ENCODE measurements at regions not wholly inside any gene's neighbourhood (a gene's known extent, or its start where the extent isn't known, plus 50 kb on each side); places are given as distances from the start of the nearest gene placed in this dataset.

GRCh38 chr19:31979362-31979761 is 366.0 kb upstream of the ZNF507 start:
- DNase-seq (ENCODE audit: low read depth in 2 of 2), result no peak

- DNase-seq (ENCODE audit: low read depth in 2 of 2), result no peak
Observed at GRCh38 chr19:31979949-31980670, 365.3 kb upstream of the ZNF507 start.

DNA sequence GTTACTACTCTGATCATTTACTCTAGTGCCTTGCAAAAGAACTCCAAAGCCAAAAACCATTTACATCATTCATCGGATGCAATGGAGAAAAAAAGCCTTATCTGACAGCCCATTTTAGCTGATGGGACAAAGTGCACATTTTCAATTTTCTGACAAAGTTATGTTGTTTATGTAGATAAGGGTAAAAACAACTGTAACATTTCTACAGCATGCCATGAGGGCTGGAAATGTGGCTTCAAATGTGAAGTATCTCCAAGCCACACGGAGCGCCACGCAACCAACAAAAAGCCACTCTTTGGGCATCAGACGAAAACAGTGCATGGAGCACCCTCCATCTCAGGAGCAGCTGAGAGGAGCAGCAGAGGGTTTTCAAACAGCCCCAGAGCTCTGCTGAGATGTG is 364.6 kb upstream of the ZNF507 start:
- DNase-seq (ENCODE audit: low read depth in 2 of 2), result no peak

GRCh38 chr19:31981545-31981944 is 363.9 kb upstream of the ZNF507 start:
- DNase-seq (ENCODE audit: low read depth in 2 of 2), result no peak

DNA sequence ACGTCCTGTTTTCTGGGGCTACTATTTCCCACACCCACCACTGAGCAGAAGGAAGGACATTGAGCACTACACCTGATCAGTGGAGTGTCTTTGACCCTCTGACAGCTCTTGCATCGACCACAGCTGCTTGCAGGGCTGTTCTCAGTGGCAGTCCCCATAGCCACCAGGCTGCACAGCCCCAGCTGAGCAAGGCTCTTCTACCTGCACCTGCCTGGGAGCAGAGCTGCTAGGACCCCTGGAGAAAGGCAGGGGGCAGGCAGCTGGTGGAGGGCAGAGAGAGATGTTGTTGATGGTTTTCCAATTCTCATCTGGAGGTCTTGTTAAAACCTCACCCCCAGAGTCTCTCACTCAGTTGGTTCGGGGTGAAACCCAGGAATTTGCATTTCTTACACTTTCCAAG is 361.8 kb upstream of the ZNF507 start:
- DNase-seq (ENCODE audit: low read depth in 2 of 2), result no peak

- DNase-seq (ENCODE audit: low read depth in 2 of 2), result no peak
Observed at GRCh38 chr19:31985001-31985605, 360.3 kb upstream of the ZNF507 start.

DNA sequence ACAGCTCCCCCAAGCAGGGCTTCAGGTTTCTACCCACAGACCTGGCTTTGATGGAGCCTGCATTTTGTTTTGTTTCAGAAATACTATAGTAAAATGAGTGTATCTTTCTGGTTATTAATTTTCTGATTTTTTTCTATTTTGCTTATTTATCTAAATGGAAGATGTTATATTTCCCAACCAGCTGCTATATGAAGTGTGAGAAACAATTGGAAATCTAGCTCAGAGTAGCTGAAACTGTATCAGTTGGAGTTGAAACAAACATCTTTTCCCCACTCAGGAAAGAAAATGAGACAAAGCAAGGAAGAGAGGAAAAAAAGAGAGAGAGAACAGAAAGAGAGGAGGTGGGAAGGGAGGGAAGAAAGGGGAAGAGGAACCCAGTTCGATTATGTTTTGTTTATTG is 358.5 kb upstream of the ZNF507 start:
- no peak for DNase-seq (ENCODE audit: low read depth in 2 of 2)

DNA sequence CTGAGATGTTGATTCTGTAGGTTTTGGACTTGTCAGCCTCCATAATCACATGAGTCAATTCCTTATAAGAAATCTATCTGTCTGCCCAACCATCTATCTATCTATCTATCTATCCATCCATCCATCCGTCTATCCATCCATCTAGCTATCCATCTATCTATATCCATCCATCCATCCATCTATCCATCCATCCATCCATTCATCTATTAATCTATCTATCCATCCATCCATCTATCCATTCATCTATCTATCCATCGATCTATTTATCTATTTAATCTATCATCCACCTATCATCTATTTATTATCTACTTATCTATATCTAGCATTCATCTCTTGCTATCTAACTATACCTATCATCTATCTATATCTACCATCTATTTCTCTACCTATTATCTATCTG is 357.2 kb upstream of the ZNF507 start:
- DNase-seq (ENCODE audit: low read depth in 2 of 2), result no peak

GRCh38 chr19:31991984-31992655 is 353.3 kb upstream of the ZNF507 start:
- DNase-seq (ENCODE audit: low read depth in 2 of 2), result no peak

DNA sequence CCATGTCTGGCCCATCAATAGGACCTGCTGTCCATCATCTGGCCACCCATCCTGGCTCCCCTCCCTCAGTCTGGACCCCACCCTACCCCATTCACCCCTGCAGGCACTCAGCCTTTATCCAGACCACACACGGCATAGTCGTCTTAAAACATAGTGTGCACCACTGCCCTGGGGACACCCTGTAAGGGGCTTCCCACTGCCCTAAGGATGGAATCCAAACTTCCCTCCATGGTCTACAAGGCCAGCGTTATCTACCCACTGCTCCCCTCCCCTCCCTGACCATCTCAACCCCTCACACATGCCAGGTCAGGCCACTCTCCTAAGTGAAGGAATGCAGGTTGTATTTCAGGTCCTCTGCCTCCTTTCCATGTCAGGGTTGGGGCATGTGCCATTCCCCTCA is 352.7 kb upstream of the ZNF507 start:
- no peak for DNase-seq (ENCODE audit: low read depth in 2 of 2)

GRCh38 chr19:31995546-31995945 is 349.9 kb upstream of the ZNF507 start:
- DNase-seq (ENCODE audit: low read depth in 2 of 2), result no peak

GRCh38 chr19:32010071-32010470 is 335.3 kb upstream of the ZNF507 start:
- no peak for DNase-seq (ENCODE audit: low read depth in 2 of 2)

DNA sequence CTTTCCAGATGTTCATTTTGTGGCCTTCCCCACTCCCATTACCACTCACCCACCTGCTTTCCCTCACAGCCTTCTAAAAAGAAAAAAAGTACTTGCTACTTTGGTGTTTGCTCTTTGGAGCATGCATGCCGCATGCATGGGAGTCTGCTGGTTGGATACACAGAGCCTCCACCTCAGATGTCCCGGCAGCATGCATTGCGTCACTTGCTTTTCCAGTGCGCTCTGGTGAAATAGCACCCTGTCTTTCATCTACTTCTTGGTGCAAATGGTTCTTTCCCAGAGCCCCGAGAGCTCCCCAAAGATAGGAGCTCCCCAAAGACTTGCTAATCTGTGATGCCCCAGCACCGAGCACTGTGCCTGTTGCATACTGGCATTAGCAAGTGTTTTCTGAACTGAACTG is 333.2 kb upstream of the ZNF507 start:
- no peak for DNase-seq (ENCODE audit: low read depth in 2 of 2)

DNA sequence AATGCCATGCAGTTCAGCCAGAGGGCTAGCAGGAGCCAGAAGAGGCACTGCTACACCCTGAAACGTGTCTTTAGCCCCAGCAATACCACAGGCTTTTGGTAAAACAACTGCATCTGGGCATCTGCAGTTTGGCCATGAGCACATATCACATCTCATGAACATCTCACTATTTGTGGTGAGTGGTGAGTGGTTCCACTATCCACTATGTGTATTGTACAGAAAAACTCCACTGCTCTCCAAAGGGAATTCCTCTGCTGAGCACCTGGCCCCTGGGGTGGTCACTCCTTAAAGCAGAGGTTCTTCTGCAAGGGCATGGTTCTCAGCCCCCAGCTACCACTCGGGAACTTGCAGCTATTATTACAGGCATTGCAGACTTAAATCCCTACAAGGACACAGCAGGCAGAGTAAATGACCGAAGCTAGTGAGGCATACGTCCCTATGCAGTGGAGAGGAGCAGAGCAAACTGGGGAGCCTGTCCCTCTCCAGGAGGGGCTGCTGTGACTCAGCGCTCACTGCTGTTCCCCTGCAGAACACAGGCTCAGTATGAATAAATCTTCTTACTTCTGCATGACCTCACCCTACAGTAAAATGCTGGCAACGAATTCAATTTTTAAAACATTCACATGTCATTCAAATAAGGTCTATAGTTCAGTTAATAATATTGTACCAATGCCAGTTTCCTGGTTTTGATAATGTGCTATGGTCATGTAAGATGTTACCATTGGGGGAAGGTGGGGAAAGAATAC is 332.4 kb upstream of the ZNF507 start:
- no peak for DNase-seq (ENCODE audit: low read depth in 2 of 2)

DNA sequence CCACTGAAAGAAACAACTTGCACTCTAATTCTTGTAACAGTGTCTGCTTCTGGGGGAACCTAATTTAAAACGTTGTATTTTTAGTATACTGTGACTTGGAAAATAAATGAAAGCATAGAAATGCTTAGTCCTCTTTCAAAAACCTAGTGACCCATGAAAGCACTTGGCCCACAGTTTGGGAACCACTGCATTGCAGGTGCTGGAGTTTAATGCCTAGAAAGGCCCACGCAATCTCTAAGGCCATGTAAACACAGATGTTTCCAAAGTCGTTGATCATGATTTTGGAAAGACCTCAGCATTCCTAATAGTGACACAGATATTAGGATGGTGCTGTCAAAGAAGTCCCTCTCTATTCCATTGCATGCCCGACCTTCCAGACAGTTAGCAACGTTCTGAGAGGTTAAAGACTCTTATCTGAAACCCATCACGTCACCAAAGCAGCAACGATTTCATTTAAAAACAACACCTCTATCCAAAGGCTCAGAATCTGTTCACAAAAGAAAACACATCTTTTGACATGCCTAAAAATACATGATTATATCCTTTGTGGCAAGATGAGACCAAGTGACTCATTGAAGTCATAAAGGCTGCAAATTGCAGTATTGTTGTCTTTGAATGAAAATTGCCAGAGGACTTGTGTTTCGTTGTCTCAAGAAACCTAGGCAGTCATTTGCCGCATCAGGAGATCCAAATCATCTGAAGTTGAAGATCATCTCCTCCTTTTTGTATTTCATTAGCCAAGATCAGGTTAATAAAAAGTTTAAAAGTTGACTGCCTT is 328.0 kb upstream of the ZNF507 start:
- DNase-seq (ENCODE audit: low read depth in 2 of 2), result no peak

- DNase-seq (ENCODE audit: low read depth in 2 of 2), result no peak
Observed at GRCh38 chr19:32018014-32018413, 327.4 kb upstream of the ZNF507 start.

- no peak for DNase-seq (ENCODE audit: low read depth in 2 of 2)
Observed at GRCh38 chr19:32020538-32020937, 324.9 kb upstream of the ZNF507 start.

DNA sequence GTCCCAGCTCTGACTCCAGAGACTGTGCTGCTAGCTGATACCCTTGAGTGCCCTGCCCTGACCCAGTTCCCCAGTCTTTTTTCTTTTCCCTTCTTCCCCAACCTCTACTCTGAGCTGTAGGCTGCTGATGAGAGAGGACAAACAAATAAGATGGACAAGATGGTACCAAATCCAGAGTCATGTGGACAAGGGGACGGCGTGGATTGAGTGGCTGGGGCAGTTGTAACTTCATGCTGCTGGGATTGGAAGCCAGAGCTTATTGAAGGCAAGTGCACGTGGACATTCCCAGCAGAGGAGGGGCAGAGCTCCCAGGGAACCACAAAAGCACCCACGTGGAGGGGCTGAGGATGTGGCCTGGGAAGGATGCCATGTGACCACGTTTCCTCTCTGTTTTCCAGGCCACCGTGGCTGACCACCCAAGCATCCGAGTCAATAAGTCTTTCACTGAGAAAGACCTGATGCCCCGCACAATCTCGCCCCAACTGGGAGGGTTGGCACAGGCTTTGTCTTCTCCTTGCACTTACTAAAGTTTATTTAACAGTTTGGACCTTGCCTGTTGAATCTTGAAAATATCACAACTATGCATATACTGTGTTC is 323.3 kb upstream of the ZNF507 start:
- no peak for DNase-seq (ENCODE audit: low read depth in 2 of 2)

DNA sequence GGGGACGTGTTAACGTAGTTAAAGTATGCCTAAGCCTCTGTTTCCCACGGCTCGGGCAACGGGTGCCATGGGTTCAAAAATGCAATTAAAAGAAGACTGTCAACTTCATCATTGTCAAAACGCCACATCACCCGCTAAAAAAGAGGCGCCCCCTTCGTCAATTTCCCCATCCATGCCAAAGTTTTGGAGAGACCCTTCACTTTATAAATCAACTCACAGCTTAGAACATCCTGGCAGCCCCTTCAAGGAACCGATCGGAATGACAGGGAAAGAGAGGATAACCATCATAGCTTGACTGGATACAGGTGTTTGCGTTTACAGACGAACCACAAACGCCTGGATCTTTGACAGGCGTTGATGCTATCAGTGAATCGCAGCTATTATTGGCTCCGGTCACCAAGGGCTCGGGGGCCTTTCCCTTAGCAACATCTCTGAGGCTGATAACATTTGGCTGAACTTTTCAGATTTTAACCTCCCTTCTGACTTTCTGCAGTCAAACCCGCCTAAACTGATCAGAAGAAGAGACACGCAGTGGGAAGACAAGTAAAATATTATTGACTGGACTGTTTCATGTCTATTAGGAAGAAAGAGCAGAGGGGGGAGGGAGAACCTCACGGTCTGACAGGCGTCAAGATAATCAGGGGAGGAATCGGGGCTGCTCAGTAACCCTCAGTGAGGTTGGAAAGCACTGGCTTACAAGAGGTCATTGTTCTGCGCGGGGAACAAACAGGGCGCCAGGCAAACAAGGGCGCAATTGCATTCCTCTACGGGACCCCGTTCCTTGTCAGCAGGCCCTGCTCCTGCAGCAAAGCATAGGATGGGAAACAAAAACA is 322.5 kb upstream of the ZNF507 start:
- no peak for DNase-seq (ENCODE audit: low read depth in 2 of 2)

DNA sequence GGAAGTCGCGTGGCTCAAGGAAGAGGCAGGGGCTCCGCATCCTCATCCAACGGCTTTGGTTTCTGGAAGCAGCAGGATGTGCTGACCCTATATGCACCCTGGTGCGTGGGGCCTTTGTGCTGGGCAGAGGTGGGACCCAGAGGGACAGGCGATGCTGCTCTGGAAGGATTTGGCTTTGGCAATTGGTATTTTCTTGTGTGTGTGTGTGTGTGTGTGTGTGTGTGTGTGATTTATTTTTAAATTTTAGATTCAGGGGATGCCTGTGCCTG is 321.9 kb upstream of the ZNF507 start:
- DNase-seq (ENCODE audit: low read depth in 2 of 2), result no peak

- no peak for DNase-seq (ENCODE audit: low read depth in 2 of 2)
Observed at GRCh38 chr19:32029235-32029634, 316.2 kb upstream of the ZNF507 start.

All from dermis microvascular lymphatic vessel endothelial cell (primary cell).